GM21737 (cell line): ENCODE measurements at regions not wholly inside any gene's neighbourhood (a gene's known extent, or its start where the extent isn't known, plus 50 kb on each side); places are given as distances from the start of the nearest gene placed in this dataset.

ENCODE experiments used
- ATAC-seq: cut with Tn5 transposase; IDR thresholded peaks from one replicate; pipeline ENCODE4 v1.9.1; 2021; ENCODE audit warnings: mild to moderate bottlenecking, moderate library complexity; ENCODE audit not compliant: unreplicated experiment

- no peak for ATAC-seq
These were observed 1052.8 kb downstream of the NAALADL2 start for GRCh38 chr3:175911937-175912336.

GRCh38 chr3:175902226-175902625 lies 1043.1 kb downstream of the NAALADL2 start:
- ATAC-seq, result no peak

GRCh38 chr3:175898194-175898593 lies 1039.1 kb downstream of the NAALADL2 start:
- no peak for ATAC-seq

- no peak for ATAC-seq
These were observed 1037.5 kb downstream of the NAALADL2 start for GRCh38 chr3:175896655-175897054.

GRCh38 chr3:175895731-175896130 lies 1036.6 kb downstream of the NAALADL2 start:
- no peak for ATAC-seq

- no peak for ATAC-seq
These were observed 1034.4 kb downstream of the NAALADL2 start for GRCh38 chr3:175893566-175893965.

GRCh38 chr3:175890066-175890465 lies 1030.9 kb downstream of the NAALADL2 start:
- no peak for ATAC-seq

GRCh38 chr3:175885231-175885766 lies 1026.2 kb downstream of the NAALADL2 start:
- no peak for ATAC-seq

GRCh38 chr3:175879417-175879816 lies 1020.3 kb downstream of the NAALADL2 start:
- ATAC-seq, result no peak

- no peak for ATAC-seq
These were observed 1010.3 kb downstream of the NAALADL2 start for GRCh38 chr3:175869404-175869803.

GRCh38 chr3:175868626-175869025 lies 1009.5 kb downstream of the NAALADL2 start:
- ATAC-seq, result no peak

GRCh38 chr3:175865724-175866123 lies 1006.6 kb downstream of the NAALADL2 start:
- ATAC-seq, result no peak

GRCh38 chr3:175861916-175862315 lies 1002.8 kb downstream of the NAALADL2 start:
- ATAC-seq, result no peak
